SK-N-SH (cell line): ENCODE measurements at regions not wholly inside any gene's neighbourhood (a gene's known extent, or its start where the extent isn't known, plus 50 kb on each side); places are given as distances from the start of the nearest gene placed in this dataset.

Experiments used
- CTCF ChIA-PET: fragments of 300-600, 350-600 bp; formaldehyde crosslinking; extraction: SDS; loops from one replicate; lab custom pipeline; 2021; lab: Yijun Ruan, JAX
- POLR2A ChIA-PET: fragments of 350-600 bp; sonication (Branson Sonifier 250); formaldehyde crosslinking; extraction: SDS; loops from one replicate; lab custom pipeline; 2020; ENCODE audit warnings: antibody characterized with exemption, inconsistent platforms; lab: Yijun Ruan, JAX
- DNase-seq: peaks from one replicate; pipeline ENCODE4 v3.0.0; 2012
- H2AFZ ChIP-seq: fragments of 200-600 bp; sonication (generic); 2 replicates; pipeline ENCODE4 v1.8.1; 2016; ENCODE audit warnings: antibody characterized with exemption, mild to moderate bottlenecking, low read depth
- H3F3A ChIP-seq: fragments of 200-600 bp; sonication (generic); replicated peaks from 2 replicates; pipeline ENCODE3; 2016; ENCODE audit warnings: antibody characterized with exemption, mild to moderate bottlenecking; ENCODE audit not compliant: insufficient read depth
- H3K27ac ChIP-seq, 2 experiments: fragments of 200-500 bp in 1 of 2; fragments of 200-600 bp in 1 of 2; sonication (Bioruptor generic) in 1 of 2; sonication (generic), shearing (Covaris generic) in 1 of 2; 2 replicates each; pipeline versions ENCODE4 v1.5.1 to v1.6.1; 2014 to 2016; ENCODE audit warnings: low read depth in 2 of 2, inconsistent platforms in 1 of 2, low read length in 1 of 2, mild to moderate bottlenecking in 1 of 2, mixed read lengths in 1 of 2
- H3K27me3 ChIP-seq: fragments of 200-600 bp; sonication (generic), shearing (Covaris generic); 2 replicates; pipeline ENCODE4 v1.6.1; 2016; ENCODE audit warnings: mixed run types; ENCODE audit not compliant: insufficient read depth
- H3K36me3 ChIP-seq, 2 experiments: fragments of 200-500 bp in 1 of 2; fragments of 200-600 bp in 1 of 2; sonication (Bioruptor generic) in 1 of 2; sonication (generic) in 1 of 2; replicated peaks in 1 of 2; 2 replicates each; pipeline versions ENCODE3 to v1.5.1; 2014 to 2016; ENCODE audit warnings: low read length in 1 of 2, mild to moderate bottlenecking in 1 of 2; ENCODE audit not compliant: insufficient read depth in 2 of 2, control insufficient read depth in 1 of 2
- H3K4me1 ChIP-seq, 2 experiments: fragments of 200-500 bp in 1 of 2; fragments of 200-600 bp in 1 of 2; sonication (Bioruptor generic) in 1 of 2; sonication (generic), shearing (Covaris generic) in 1 of 2; 2 replicates each; pipeline versions ENCODE4 v1.5.1 to v1.6.1; 2014 to 2016; ENCODE audit warnings: low read depth in 1 of 2, low read length in 1 of 2, mixed run types in 1 of 2; ENCODE audit not compliant: insufficient read depth in 2 of 2, control insufficient read depth in 1 of 2
- H3K4me2 ChIP-seq: fragments of 200-600 bp; sonication (generic), shearing (Covaris generic); 2 replicates; pipeline ENCODE4 v1.6.1; 2017; ENCODE audit warnings: mixed run types
- H3K4me3 ChIP-seq, 2 experiments: fragments of 200-500 bp in 1 of 2; fragments of 200-600 bp in 1 of 2; sonication (Bioruptor generic) in 1 of 2; sonication (generic), shearing (Covaris generic) in 1 of 2; 2 replicates each; pipeline versions ENCODE4 v1.5.1 to v1.8.1; 2014 to 2016; ENCODE audit warnings: low read depth in 2 of 2, inconsistent platforms in 1 of 2, low read length in 1 of 2, mild to moderate bottlenecking in 1 of 2, mixed read lengths in 1 of 2, moderate library complexity in 1 of 2
- H3K79me2 ChIP-seq: fragments of 200-600 bp; sonication (generic); 2 replicates; pipeline ENCODE4 v1.8.1; 2017; ENCODE audit warnings: mild to moderate bottlenecking; ENCODE audit not compliant: insufficient read depth
- H3K9ac ChIP-seq: fragments of 200-600 bp; sonication (generic); 2 replicates; pipeline ENCODE4 v1.6.1; 2017; ENCODE audit warnings: mixed run types
- H3K9me2 ChIP-seq: fragments of 200-600 bp; sonication (generic); 2 replicates; pipeline ENCODE4 v1.6.1; 2017; ENCODE audit warnings: mixed run types
- H3K9me3 ChIP-seq: fragments of 200-600 bp; sonication (generic); 2 replicates; pipeline ENCODE4 v1.6.1; 2017; ENCODE audit warnings: mixed run types, mild to moderate bottlenecking, moderate library complexity
- H4K20me1 ChIP-seq: fragments of 200-600 bp; sonication (generic); 2 replicates; pipeline ENCODE4 v1.6.1; 2017; ENCODE audit warnings: mild to moderate bottlenecking, mixed run types; ENCODE audit not compliant: insufficient read depth
- EP300 ChIP-seq, 2 experiments: IDR thresholded peaks; 2 replicates each; pipeline versions ENCODE4 v1.4.0 to v1.6.1; 2012; ENCODE audit warnings: borderline replicate concordance in 1 of 2, low read depth in 1 of 2, low read length in 1 of 2
- GATA2 ChIP-seq: sonication (generic); formaldehyde crosslinking; IDR thresholded peaks from 2 replicates; pipeline ENCODE4 v1.5.0; 2020; ENCODE audit warnings: mild to moderate bottlenecking, missing genetic modification reagents
- JUND ChIP-seq: IDR thresholded peaks from 2 replicates; pipeline ENCODE4 v1.4.0; 2012
- MXI1 ChIP-seq: IDR thresholded peaks from 2 replicates; pipeline ENCODE4 v1.6.1; 2012; ENCODE audit warnings: mild to moderate bottlenecking, low read depth, low read length, improper control_type of control experiment
- NRF1 ChIP-seq: IDR thresholded peaks from 2 replicates; pipeline ENCODE4 v1.6.1; 2012; ENCODE audit warnings: low read depth, mild to moderate bottlenecking, low read length
- PBX3 ChIP-seq: IDR thresholded peaks from 2 replicates; pipeline ENCODE4; 2012
- RCOR1 ChIP-seq: fragments of 150-350 bp; IDR thresholded peaks from 2 replicates; pipeline ENCODE4 v1.6.1; 2017; ENCODE audit warnings: antibody characterized with exemption, low read length
- RXRA ChIP-seq: IDR thresholded peaks from 2 replicates; pipeline ENCODE4 v1.4.0; 2012; ENCODE audit warnings: low read depth, mild to moderate bottlenecking, borderline replicate concordance
- TAF1 ChIP-seq: IDR thresholded peaks from 2 replicates; pipeline ENCODE4 v1.6.1; 2012; ENCODE audit warnings: low read depth, mild to moderate bottlenecking, low read length, moderate library complexity, borderline replicate concordance
- TCF12 ChIP-seq: IDR thresholded peaks from 2 replicates; pipeline ENCODE4 v1.4.0; 2012
- USF1 ChIP-seq: IDR thresholded peaks from 2 replicates; pipeline ENCODE4 v1.4.0; 2012; ENCODE audit warnings: low read depth, borderline replicate concordance
- USF2 ChIP-seq: fragments of 150-350 bp; IDR thresholded peaks from 2 replicates; pipeline ENCODE4 v1.6.1; 2017; ENCODE audit warnings: antibody characterized with exemption, low read length, low read depth, borderline replicate concordance
- YY1 ChIP-seq: IDR thresholded peaks from 2 replicates; pipeline ENCODE4 v1.4.0; 2012; ENCODE audit warnings: low read depth, mild to moderate bottlenecking
- ZBTB33 ChIP-seq: IDR thresholded peaks from 2 replicates; pipeline ENCODE4 v1.4.0; 2012; ENCODE audit warnings: low read depth, borderline replicate concordance
- WGBS: methylation state at CpG from one replicate; pipeline ENCODE4 v1.1.6; 2017; ENCODE audit warnings: low lambda C conversion rate; 5-methylcytosine and 5-hydroxymethylcytosine counted together

GRCh38 chr16:51766739-51767138 lies 615.7 kb upstream of the SALL1 start:
- DNase-seq, result no peak
- Histone ChIP-seq H3K9me3 (no peaks in the 10 kb centered on the region), H2AFZ (no peak overlapping the region), H3K4me2 (no peak overlapping the region), H3K9ac (no peak overlapping the region), H3K27ac (no peak overlapping the region), H3K4me1 (peaks cover 3 to 5% of the 10 kb centered on the region in 2 experiments; a peak in 2 of 4 replicates), H3F3A (no peaks in the 10 kb centered on the region), H3K4me3 (no peak overlapping the region), H3K36me3 (no peaks in the 10 kb centered on the region), H3K27me3 (no peaks in the 10 kb centered on the region), H3K9me2 (no peaks in the 10 kb centered on the region), H4K20me1 (no peaks in the 10 kb centered on the region), H3K79me2 (no peaks in the 10 kb centered on the region)
- 42% methylated on average over 2 of the region's 2 CpGs for WGBS
- ChIA-PET CTCF (interaction anchor here (1.1 to 2.3 kb wide), 2 partner anchors 205 to 216 kb away, joined by 3 to 11 read pairs; no protein-coding TSS in a partner anchor), POLR2A (no interaction called here)
- no peak for TF ChIP-seq PBX3
- TF ChIP-seq RCOR1, result no peak
- no peak for TF ChIP-seq TAF1
- TF ChIP-seq TCF12, result no peak
- TF ChIP-seq USF1, result no peak
- no peak for TF ChIP-seq JUND
- no peak for TF ChIP-seq ZBTB33
- TF ChIP-seq USF2, result no peak
- no peak for TF ChIP-seq YY1
- no peak for TF ChIP-seq RXRA
- TF ChIP-seq MXI1, result no peak
- no peak for TF ChIP-seq GATA2
- TF ChIP-seq NRF1, result no peak
- no peak for TF ChIP-seq EP300 (IDR thresholded peaks at IDR 0.05; ENCODE audit: borderline replicate concordance in 1 of 2, low read depth in 1 of 2, low read length in 1 of 2)
